ENCODE measurements at regions not wholly inside any gene's neighbourhood (a gene's known extent, or its start where the extent isn't known, plus 50 kb on each side); places are given as distances from the start of the nearest gene placed in this dataset.
A peak's percentile ranks its signal among the peaks of the same experiment; 100 is the strongest.
"Not testable (repeated sequence)": the region's sequence is repeated elsewhere in the genome, so short reads cannot be mapped to it uniquely, and the experiment has no call there.

DNA sequence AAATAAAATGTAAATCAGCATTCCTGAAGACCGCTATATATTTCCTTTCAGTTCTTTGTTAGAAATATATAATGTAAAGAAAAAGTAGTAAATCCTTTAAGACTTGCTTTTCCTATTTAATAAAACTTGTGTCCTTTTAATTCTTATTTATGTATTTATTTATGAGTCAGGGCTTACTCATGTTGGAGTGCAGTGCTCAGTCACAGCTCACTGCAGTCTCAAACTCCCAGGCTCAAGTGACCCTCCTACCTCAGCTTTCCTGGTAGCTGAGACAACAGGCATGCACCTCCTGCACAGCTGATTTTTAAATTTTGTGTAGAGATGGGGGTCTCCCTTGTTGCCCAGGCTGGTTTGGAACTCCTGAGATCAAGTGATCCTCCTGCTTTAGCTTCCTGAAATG, 724.5 kb downstream of the ANKRD7 start:
- no peak overlapping the region for H2BK120ac ChIP-seq (ENCODE audit: low read depth, low read length)
- no peak overlapping the region for H2AK5ac ChIP-seq (ENCODE audit: low read length, severe bottlenecking)
- no peaks in the 10 kb centered on the region for H3K27me3 ChIP-seq (ENCODE audit: control insufficient read depth in 1 of 2, insufficient read depth in 1 of 2, low read length in 2 of 2)
- H3K4me2 ChIP-seq (ENCODE audit: low read length, poor library complexity, severe bottlenecking) = no peak overlapping the region
- no peak overlapping the region for H3K4me3 ChIP-seq (ENCODE audit: insufficient read depth in 1 of 2, low read depth in 1 of 2, low read length in 2 of 2)
- no CpG with 5 or more reads among the region's 1 CpG for WGBS
- no peak overlapping the region for H3K23ac ChIP-seq (ENCODE audit: low read length in 2 of 2)
- peaks cover 5% of the 10 kb centered on the region for H3K9me3 ChIP-seq (ENCODE audit: control insufficient read depth, low read length)
- H3K18ac ChIP-seq (ENCODE audit: low read depth in 1 of 2, low read length in 2 of 2) = no peak overlapping the region
- no peak overlapping the region for H2BK12ac ChIP-seq (ENCODE audit: low read length in 2 of 2)
- no peak overlapping the region for H3K4ac ChIP-seq (ENCODE audit: low read depth in 1 of 2, low read length in 2 of 2)
- no peaks in the 10 kb centered on the region for H3K79me1 ChIP-seq (replicated peaks; ENCODE audit: low read length, poor library complexity, severe bottlenecking)
- no peaks in the 10 kb centered on the region for H3K4me1 ChIP-seq (ENCODE audit: control insufficient read depth, insufficient read depth, low read depth, low read length)
- H2BK5ac ChIP-seq (ENCODE audit: low read depth, low read length, poor library complexity, severe bottlenecking) = no peak overlapping the region
- peak; percentile 59 for DNase-seq
- no peaks in the 10 kb centered on the region for H3K36me3 ChIP-seq (ENCODE audit: control insufficient read depth in 1 of 2, insufficient read depth in 2 of 2, low read depth in 1 of 2, low read length in 2 of 2)
- no peak overlapping the region for H3K9ac ChIP-seq (ENCODE audit: low read length)
- H3K27ac ChIP-seq (ENCODE audit: low read length, poor library complexity, severe bottlenecking) = no peak overlapping the region
- no peak overlapping the region for H2AFZ ChIP-seq (ENCODE audit: low read depth, low read length)
- no peak overlapping the region for H2BK15ac ChIP-seq (ENCODE audit: low read depth, poor library complexity, severe bottlenecking)
- H3K14ac ChIP-seq (ENCODE audit: low read length in 2 of 2) = no peak overlapping the region
- no peak overlapping the region for H4K8ac ChIP-seq (ENCODE audit: low read length)
- no peak overlapping the region for H4K91ac ChIP-seq (ENCODE audit: low read length)

DNA sequence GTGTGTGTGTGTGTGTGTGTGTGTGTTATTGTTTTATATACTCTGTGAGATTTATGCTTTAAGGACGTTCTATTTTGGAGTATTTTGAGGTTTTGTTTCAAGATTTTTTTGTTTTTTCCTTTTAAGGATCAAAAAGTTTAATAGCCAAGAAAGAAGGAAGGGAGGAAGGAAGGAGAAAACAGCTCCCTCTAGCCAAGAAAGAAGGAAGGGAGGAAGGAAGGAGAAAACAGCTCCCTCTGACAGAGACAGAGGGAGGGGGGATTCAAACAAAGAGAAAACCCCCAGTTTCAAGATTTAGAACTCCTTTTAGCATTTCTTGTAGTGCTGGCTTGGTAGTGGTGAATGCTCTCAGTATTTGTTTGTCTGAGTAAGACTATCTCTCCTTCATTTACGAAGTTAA, 731.8 kb downstream of the ANKRD7 start:
- H2BK12ac ChIP-seq (ENCODE audit: low read length in 2 of 2); H3K23ac ChIP-seq (ENCODE audit: low read length in 2 of 2); H3K4me3 ChIP-seq (ENCODE audit: insufficient read depth in 1 of 2, low read depth in 1 of 2, low read length in 2 of 2); H3K4ac ChIP-seq (ENCODE audit: low read depth in 1 of 2, low read length in 2 of 2); H3K79me1 ChIP-seq (replicated peaks; ENCODE audit: low read length, poor library complexity, severe bottlenecking); H3K9me3 ChIP-seq (ENCODE audit: control insufficient read depth, low read length); H4K91ac ChIP-seq (ENCODE audit: low read length); H3K4me1 ChIP-seq (ENCODE audit: control insufficient read depth, insufficient read depth, low read depth, low read length); H3K27ac ChIP-seq (ENCODE audit: low read length, poor library complexity, severe bottlenecking); H2AFZ ChIP-seq (ENCODE audit: low read depth, low read length); H3K36me3 ChIP-seq (ENCODE audit: control insufficient read depth in 1 of 2, insufficient read depth in 2 of 2, low read depth in 1 of 2, low read length in 2 of 2); H2BK120ac ChIP-seq (ENCODE audit: low read depth, low read length); DNase-seq; H3K4me2 ChIP-seq (ENCODE audit: low read length, poor library complexity, severe bottlenecking); H4K8ac ChIP-seq (ENCODE audit: low read length); H2AK5ac ChIP-seq (ENCODE audit: low read length, severe bottlenecking); H3K9ac ChIP-seq (ENCODE audit: low read length); H3K14ac ChIP-seq (ENCODE audit: low read length in 2 of 2); H3K18ac ChIP-seq (ENCODE audit: low read depth in 1 of 2, low read length in 2 of 2); H2BK5ac ChIP-seq (ENCODE audit: low read depth, low read length, poor library complexity, severe bottlenecking); H3K27me3 ChIP-seq (ENCODE audit: control insufficient read depth in 1 of 2, insufficient read depth in 1 of 2, low read length in 2 of 2); H2BK15ac ChIP-seq (ENCODE audit: low read depth, poor library complexity, severe bottlenecking): not testable (repeated sequence)
- 93% methylated on average over 2 of the region's 2 CpGs for WGBS

DNA sequence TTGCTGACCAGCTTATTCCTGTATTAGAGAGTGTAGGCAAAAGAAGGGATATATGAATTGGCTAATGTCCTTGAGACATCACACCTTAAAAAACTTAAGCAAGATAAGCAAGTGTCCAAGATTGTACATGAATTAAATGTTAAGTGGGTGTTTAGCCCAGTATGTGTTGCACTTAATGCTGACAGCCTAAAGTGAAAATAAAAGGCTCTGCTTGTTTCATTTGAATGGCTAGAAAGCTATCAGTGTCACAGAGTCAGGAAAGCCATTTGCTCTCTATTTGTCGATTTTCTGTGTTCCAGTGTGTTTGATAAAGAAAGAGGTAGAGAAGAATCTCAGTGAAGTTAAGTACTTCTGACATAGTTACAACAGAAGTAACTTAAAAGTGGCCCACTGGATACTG, 744.9 kb downstream of the ANKRD7 start:
- WGBS = 91% methylated on average over 1 of the region's 1 CpG
- no peak overlapping the region for H3K18ac ChIP-seq (ENCODE audit: low read depth in 1 of 2, low read length in 2 of 2)

DNA sequence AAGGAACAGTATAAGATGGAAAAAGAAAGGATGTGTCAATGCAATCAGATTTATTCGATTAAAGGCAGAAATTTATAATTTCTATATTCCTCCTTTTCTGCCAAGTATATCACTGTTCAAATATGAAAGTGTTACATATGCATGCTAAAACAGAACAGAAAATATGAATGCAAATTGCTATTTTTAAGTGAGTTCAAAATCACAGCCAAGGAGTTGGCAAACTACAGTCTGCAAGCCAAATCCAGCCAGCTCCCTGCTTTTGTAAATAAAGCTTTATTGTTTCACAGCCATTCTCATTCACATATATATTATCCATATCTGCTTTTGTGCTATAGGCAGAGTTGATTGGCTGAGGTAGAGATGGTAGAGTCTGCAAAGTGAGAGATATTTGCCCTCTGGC, 747.2 kb downstream of the ANKRD7 start:
- no peak for DNase-seq
- Histone ChIP-seq H3K14ac (ENCODE audit: low read length in 2 of 2) (no peak overlapping the region), H3K79me1 (replicated peaks; ENCODE audit: low read length, poor library complexity, severe bottlenecking) (no peaks in the 10 kb centered on the region), H2BK120ac (ENCODE audit: low read depth, low read length) (no peak overlapping the region), H3K23ac (ENCODE audit: low read length in 2 of 2) (no peak overlapping the region), H3K4me1 (ENCODE audit: control insufficient read depth, insufficient read depth, low read depth, low read length) (no peaks in the 10 kb centered on the region), H3K9ac (ENCODE audit: low read length) (no peak overlapping the region), H2AK5ac (ENCODE audit: low read length, severe bottlenecking) (no peak overlapping the region), H3K9me3 (ENCODE audit: control insufficient read depth, low read length) (no peaks in the 10 kb centered on the region), H4K8ac (ENCODE audit: low read length) (no peak overlapping the region), H3K18ac (ENCODE audit: low read depth in 1 of 2, low read length in 2 of 2) (no peak overlapping the region), H3K27ac (ENCODE audit: low read length, poor library complexity, severe bottlenecking) (no peak overlapping the region), H2BK15ac (ENCODE audit: low read depth, poor library complexity, severe bottlenecking) (no peak overlapping the region), H2BK12ac (ENCODE audit: low read length in 2 of 2) (no peak overlapping the region), H3K4ac (ENCODE audit: low read depth in 1 of 2, low read length in 2 of 2) (no peak overlapping the region), H3K4me2 (ENCODE audit: low read length, poor library complexity, severe bottlenecking) (no peak overlapping the region), H2BK5ac (ENCODE audit: low read depth, low read length, poor library complexity, severe bottlenecking) (no peak overlapping the region), H3K4me3 (ENCODE audit: insufficient read depth in 1 of 2, low read depth in 1 of 2, low read length in 2 of 2) (no peak overlapping the region), H4K91ac (ENCODE audit: low read length) (no peak overlapping the region), H3K27me3 (ENCODE audit: control insufficient read depth in 1 of 2, insufficient read depth in 1 of 2, low read length in 2 of 2) (no peaks in the 10 kb centered on the region), H2AFZ (ENCODE audit: low read depth, low read length) (no peak overlapping the region), H3K36me3 (ENCODE audit: control insufficient read depth in 1 of 2, insufficient read depth in 2 of 2, low read depth in 1 of 2, low read length in 2 of 2) (no peaks in the 10 kb centered on the region)
- no CpG with 5 or more reads among the region's 1 CpG for WGBS

More for the DNA sequence above, 744.9 kb downstream of the ANKRD7 start:
- Histone ChIP-seq H3K27me3 (ENCODE audit: control insufficient read depth in 1 of 2, insufficient read depth in 1 of 2, low read length in 2 of 2) (no peaks in the 10 kb centered on the region), H3K9ac (ENCODE audit: low read length) (no peak overlapping the region), H3K4me2 (ENCODE audit: low read length, poor library complexity, severe bottlenecking) (no peak overlapping the region), H3K4me1 (ENCODE audit: control insufficient read depth, insufficient read depth, low read depth, low read length) (no peaks in the 10 kb centered on the region), H4K91ac (ENCODE audit: low read length) (no peak overlapping the region), H3K27ac (ENCODE audit: low read length, poor library complexity, severe bottlenecking) (no peak overlapping the region), H3K14ac (ENCODE audit: low read length in 2 of 2) (no peak overlapping the region), H3K4me3 (ENCODE audit: insufficient read depth in 1 of 2, low read depth in 1 of 2, low read length in 2 of 2) (no peak overlapping the region), H3K36me3 (ENCODE audit: control insufficient read depth in 1 of 2, insufficient read depth in 2 of 2, low read depth in 1 of 2, low read length in 2 of 2) (no peaks in the 10 kb centered on the region), H2BK15ac (ENCODE audit: low read depth, poor library complexity, severe bottlenecking) (no peak overlapping the region), H3K4ac (ENCODE audit: low read depth in 1 of 2, low read length in 2 of 2) (no peak overlapping the region), H3K9me3 (ENCODE audit: control insufficient read depth, low read length) (peaks cover 5% of the 10 kb centered on the region), H2AK5ac (ENCODE audit: low read length, severe bottlenecking) (no peak overlapping the region), H3K23ac (ENCODE audit: low read length in 2 of 2) (no peak overlapping the region), H2BK5ac (ENCODE audit: low read depth, low read length, poor library complexity, severe bottlenecking) (no peak overlapping the region), H4K8ac (ENCODE audit: low read length) (no peak overlapping the region), H3K79me1 (replicated peaks; ENCODE audit: low read length, poor library complexity, severe bottlenecking) (no peaks in the 10 kb centered on the region), H2AFZ (ENCODE audit: low read depth, low read length) (no peak overlapping the region), H2BK120ac (ENCODE audit: low read depth, low read length) (no peak overlapping the region), H2BK12ac (ENCODE audit: low read length in 2 of 2) (no peak overlapping the region)
- no peak for DNase-seq

All from mesenchymal stem cell (in vitro differentiated cells and primary cell).